NCI-H526 (cell line): ENCODE measurements at regions not wholly inside any gene's neighbourhood (a gene's known extent, or its start where the extent isn't known, plus 50 kb on each side); places are given as distances from the start of the nearest gene placed in this dataset.
"Not testable (repeated sequence)": the region's sequence is repeated elsewhere in the genome, so short reads cannot be mapped to it uniquely, and the experiment has no call there.

Source experiments
- DNase-seq, 2 experiments: peaks; one replicate each; lab custom pipeline; 2025; lab: John Stamatoyannopoulos, UW

GRCh38 chr12:124218650-124219049, 76.2 kb upstream of the RFLNA start:
- not testable (repeated sequence) for DNase-seq

DNA sequence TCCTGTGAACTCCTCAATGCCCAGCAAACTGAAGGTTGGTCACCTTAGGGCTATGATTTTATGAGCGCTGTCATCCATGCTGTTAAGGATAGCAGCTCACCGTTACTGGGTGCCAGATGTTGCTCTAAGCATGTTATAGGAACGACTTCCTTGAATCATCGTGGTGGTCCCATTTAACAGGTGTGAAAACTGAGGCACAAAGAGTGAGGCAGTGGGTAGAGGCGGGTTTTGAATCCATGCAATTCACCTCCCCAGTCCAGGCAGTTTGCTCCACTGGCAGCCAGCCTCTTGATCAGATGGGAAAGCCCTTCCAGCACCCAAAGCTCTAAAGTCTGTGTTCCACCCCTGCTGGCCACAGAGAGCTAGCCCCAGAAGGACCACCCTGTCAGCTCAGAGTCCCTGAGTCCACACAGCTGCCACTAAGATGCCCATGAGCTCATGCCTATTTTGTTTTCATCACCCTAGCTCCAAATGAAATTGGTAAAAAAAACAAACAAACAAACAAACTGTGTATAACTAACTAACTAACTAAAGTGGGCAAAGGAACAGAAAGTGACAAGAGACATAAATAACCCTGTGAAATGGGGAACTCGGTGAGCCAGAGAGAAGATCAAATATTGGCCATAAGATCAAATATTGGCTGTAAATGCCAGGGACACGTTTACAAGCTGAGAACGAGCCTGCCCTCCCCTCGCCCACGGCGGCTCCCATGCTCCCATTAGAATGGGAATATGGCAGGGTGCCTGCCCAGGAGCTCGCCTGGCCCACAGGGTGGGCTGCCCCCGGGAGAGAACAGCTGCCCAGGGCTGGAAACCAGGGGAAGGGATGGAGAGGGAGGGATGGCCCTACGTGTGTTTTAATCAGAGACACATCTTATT, 72.3 kb upstream of the RFLNA start:
- no peak for DNase-seq

GRCh38 chr12:124223733-124224138, 71.2 kb upstream of the RFLNA start:
- DNase-seq = not testable (repeated sequence)

GRCh38 chr12:124224535-124225110, 70.3 kb upstream of the RFLNA start:
- no peak for DNase-seq

DNA sequence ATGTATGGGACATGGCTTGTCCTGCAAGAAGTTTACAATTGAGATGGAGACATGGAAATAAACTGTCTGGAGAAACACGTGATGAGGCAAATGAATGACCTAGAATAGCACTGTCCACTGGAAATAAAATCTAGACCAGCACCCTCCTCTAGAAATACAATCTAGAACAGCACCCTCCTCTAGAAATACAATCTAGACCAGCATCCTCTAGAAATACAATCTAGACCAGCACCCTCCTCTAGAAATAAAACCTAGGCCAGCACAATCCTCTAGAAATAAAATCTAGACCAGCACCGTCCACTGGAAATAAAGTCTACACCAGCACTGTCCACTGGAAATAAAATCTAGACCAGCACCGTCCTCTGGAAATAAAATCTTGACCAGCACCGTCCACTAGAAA, 69.2 kb upstream of the RFLNA start:
- DNase-seq = no peak

DNA sequence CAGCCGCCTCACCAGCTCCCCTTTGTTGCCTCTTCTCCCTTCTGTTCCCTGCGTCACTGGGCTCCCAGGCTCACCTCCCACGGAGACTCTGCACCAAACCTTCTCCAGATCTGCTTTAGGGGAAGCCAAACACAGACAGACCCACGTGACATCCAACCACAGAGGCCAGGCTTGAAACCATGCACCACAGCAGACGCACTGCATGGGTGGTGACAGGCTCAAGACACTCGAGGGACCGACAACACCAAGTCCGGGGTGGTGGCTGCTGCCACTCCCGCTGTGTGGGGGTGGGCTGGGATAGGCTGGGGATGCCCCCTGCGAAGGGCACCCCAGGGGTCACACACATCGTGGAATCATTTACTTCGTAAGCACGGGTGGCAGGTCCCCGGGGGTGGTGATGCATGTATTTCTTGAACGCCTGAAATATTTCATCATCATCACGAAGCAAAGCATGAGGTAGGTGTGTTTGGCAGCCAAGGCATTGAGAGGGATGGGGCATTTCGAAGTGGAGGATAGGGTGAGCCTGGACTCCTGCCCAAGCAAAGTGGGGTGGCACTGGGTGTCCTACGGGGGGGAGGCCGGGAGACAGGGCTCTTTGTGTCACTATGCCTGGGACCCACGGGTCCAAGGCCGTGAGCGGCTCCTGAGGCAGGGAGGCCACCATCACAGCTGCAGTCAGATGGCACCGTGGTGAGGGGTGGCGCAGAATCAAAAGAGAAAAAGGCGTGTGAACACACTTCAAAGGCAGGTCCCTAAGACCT, 66.8 kb upstream of the RFLNA start:
- no peak for DNase-seq

DNA sequence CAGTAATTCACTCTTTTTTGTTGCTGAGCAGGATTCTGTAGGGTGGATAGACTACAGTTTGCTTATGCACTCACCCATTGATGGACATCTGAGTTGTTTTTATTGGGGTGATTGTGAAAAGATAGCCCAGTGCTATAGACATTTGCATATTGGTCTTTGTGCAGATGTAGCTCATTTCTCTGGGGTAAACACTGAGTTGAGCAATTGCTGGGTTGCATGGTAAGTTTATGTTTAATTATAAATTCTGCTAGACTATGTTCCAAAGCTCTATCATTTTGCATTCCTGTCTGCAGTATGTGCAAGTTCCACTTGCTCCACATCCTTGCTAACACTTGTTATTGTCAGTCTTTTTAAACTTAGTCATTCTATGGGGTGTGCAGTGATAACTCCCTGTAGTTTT, 65.4 kb upstream of the RFLNA start:
- no peak for DNase-seq

- no peak for DNase-seq
Observed at GRCh38 chr12:124230117-124230757, 64.7 kb upstream of the RFLNA start.

- no peak for DNase-seq
Observed at GRCh38 chr12:124230789-124231188, 64.1 kb upstream of the RFLNA start.

DNA sequence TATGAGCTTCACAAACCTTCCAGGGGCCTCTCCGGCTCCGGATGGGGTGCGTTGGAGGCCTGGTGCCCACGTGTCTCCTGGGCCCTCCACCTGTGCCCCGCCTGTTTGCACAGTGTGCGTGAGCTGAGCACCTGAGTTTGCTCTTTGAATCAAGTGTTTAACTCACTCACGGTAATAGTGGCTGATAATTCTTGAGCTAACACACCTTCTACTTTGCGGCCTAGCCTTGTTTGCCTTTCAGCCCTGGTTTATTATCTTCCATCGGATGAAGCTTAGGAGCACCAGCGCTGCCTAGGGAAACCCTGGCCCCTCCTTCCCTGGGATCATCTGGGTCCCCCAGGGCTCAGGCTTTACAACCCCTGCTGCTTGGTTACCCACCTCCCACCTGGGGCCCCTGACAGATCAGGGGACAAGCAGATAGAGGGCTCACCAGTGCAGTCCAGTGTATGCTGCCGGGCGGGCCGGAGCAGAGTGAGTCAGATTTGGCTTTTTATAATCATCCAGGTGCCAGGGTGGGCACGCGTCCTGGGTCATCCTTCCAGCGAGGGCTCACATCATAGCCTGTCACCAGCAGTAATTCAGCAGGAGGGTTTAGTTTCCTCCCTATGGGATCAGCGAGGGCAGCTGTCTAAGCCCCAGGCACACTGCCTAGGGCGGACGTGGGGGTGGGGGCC, 62.8 kb upstream of the RFLNA start:
- DNase-seq = peak; percentile 40 to 44

- DNase-seq = no peak
Observed at GRCh38 chr12:124232654-124232987, 62.3 kb upstream of the RFLNA start.

GRCh38 chr12:124233041-124233796, 61.7 kb upstream of the RFLNA start:
- DNase-seq = peak in 1 of 2 experiments; percentile 14

DNA sequence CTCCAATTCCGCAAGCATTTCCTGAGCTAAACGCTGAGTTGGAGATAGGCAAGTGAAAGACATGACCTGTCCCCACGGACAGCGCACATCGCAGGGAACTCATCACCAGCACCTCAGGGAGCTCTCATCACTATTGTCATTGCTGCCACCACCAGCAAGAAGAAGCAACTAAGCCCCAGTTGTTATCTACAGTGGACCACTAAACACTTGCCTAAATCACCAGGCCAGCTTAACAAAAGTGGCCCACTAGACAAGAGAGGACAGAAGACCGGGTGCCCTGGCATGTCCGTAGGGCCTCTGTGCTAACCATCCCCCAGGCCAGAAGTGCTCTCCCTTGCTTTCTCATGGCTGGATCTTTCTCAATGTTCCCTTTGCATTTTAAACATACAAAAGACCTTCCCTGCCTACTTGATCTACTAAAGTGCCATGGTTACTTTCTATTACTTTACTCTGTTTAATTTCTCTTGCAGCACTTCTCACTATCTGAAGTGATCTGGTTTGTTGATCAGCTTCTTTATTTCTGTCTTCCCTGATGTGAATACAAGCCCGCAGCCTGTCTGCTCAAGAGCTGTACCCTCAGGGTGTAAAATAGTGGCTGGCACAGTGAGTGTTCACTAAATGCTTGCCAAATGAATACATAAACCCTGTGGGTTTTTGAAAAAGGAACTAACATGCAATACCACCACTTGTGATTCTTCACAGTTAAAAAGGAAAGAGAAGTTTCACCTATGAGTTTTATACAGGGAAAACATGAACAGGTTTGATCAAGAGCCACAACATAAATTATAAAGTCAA, 60.9 kb upstream of the RFLNA start:
- no peak for DNase-seq

- no peak for DNase-seq
Observed at GRCh38 chr12:124236625-124237031, 58.3 kb upstream of the RFLNA start.

GRCh38 chr12:124238886-124239285, 56.0 kb upstream of the RFLNA start:
- peak in 1 of 2 experiments; percentile 8 for DNase-seq

DNA sequence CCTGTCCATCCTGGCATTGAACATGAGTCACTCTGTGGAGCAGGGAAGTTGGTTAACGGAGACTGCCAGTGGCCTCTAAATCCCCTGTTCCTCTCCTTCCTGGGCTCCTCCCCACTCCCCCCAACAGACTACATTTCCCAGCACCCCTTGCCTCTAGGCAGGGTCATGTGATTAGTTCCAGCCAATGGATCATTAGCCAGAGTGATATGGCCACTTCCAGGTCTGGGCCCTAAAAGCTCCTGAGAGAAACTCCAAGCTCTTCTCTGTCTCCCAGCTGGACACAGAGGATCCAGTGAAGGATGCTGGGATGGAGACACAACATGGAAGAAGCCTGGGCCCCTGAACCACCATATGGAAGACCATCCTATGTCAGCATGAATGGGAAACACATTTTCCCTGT, 54.4 kb upstream of the RFLNA start:
- DNase-seq = peak; percentile 13 to 48

- no peak for DNase-seq
Observed at GRCh38 chr12:124241776-124242528, 52.9 kb upstream of the RFLNA start.

- DNase-seq = no peak
Observed at GRCh38 chr12:124242529-124243065, 52.3 kb upstream of the RFLNA start.

GRCh38 chr12:124243936-124244335, 51.0 kb upstream of the RFLNA start:
- no peak for DNase-seq
